H9 (cell line): ENCODE measurements at regions not wholly inside any gene's neighbourhood (a gene's known extent, or its start where the extent isn't known, plus 50 kb on each side); places are given as distances from the start of the nearest gene placed in this dataset.

ENCODE experiments used
- DNase-seq: peaks from one replicate; pipeline ENCODE4 v3.0.0-alpha.2; 2017
- H2AFZ ChIP-seq: one replicate; pipeline ENCODE4 v1.6.1; 2013; ENCODE audit warnings: mild to moderate bottlenecking, low read length, control low read depth, moderate library complexity
- H2AK5ac ChIP-seq: 2 replicates; pipeline ENCODE4 v1.6.1; 2013; ENCODE audit warnings: low read length, control low read depth, mixed read lengths; ENCODE audit not compliant: insufficient read length
- H2BK120ac ChIP-seq: one replicate; pipeline ENCODE4 v1.6.1; 2013; ENCODE audit warnings: low read depth, mild to moderate bottlenecking, low read length, control low read depth, inconsistent platforms; ENCODE audit not compliant: poor library complexity, severe bottlenecking
- H2BK12ac ChIP-seq: 2 replicates; pipeline ENCODE4 v1.6.1; 2013; ENCODE audit warnings: low read length, control low read depth, mixed read lengths, low read depth; ENCODE audit not compliant: insufficient read length
- H2BK15ac ChIP-seq: 2 replicates; pipeline ENCODE4 v1.6.1; 2013; ENCODE audit warnings: low read depth, low read length, control low read depth
- H2BK20ac ChIP-seq: one replicate; pipeline ENCODE4 v1.6.1; 2013; ENCODE audit warnings: low read depth, mild to moderate bottlenecking, low read length, control low read depth, inconsistent platforms; ENCODE audit not compliant: poor library complexity, severe bottlenecking
- H2BK5ac ChIP-seq: 2 replicates; pipeline ENCODE4 v1.6.1; 2013; ENCODE audit warnings: low read length, control low read depth, mixed read lengths; ENCODE audit not compliant: insufficient read length
- H3K14ac ChIP-seq: 2 replicates; pipeline ENCODE4 v1.6.1; 2013; ENCODE audit warnings: low read length, control low read depth; ENCODE audit not compliant: insufficient read depth
- H3K18ac ChIP-seq: 2 replicates; pipeline ENCODE4 v1.6.1; 2013; ENCODE audit warnings: low read depth, mild to moderate bottlenecking, mixed read lengths, low read length, control low read depth; ENCODE audit not compliant: insufficient read length
- H3K23ac ChIP-seq: 2 replicates; pipeline ENCODE4 v1.6.1; 2013; ENCODE audit warnings: low read length, control low read depth, mixed read lengths, low read depth; ENCODE audit not compliant: insufficient read length
- H3K23me2 ChIP-seq: 2 replicates; pipeline ENCODE4 v1.6.1; 2013; ENCODE audit warnings: low read depth, mild to moderate bottlenecking, mixed read lengths, low read length, control low read depth; ENCODE audit not compliant: insufficient read length, poor library complexity, severe bottlenecking
- H3K27ac ChIP-seq: 2 replicates; pipeline ENCODE4 v1.5.1; 2013; ENCODE audit warnings: low read length, control low read depth, mixed read lengths, low read depth; ENCODE audit not compliant: insufficient read length
- H3K27me3 ChIP-seq: 2 replicates; pipeline ENCODE4 v1.6.1; 2013; ENCODE audit warnings: low read length, control low read depth, inconsistent platforms; ENCODE audit not compliant: insufficient read depth
- H3K4ac ChIP-seq: 2 replicates; pipeline ENCODE4 v1.6.1; 2013; ENCODE audit warnings: low read depth, mild to moderate bottlenecking, control low read depth, inconsistent platforms, low read length, moderate library complexity
- H3K4me1 ChIP-seq: 2 replicates; pipeline ENCODE4 v1.6.1; 2013; ENCODE audit warnings: low read length, control low read depth, inconsistent platforms; ENCODE audit not compliant: insufficient read depth
- H3K4me2 ChIP-seq: 2 replicates; pipeline ENCODE4 v1.6.1; 2013; ENCODE audit warnings: low read length, control low read depth, mixed read lengths; ENCODE audit not compliant: insufficient read length, insufficient read depth
- H3K56ac ChIP-seq: 2 replicates; pipeline ENCODE4 v1.6.1; 2013; ENCODE audit warnings: low read depth, mild to moderate bottlenecking, mixed read lengths, low read length, control low read depth; ENCODE audit not compliant: insufficient read length
- H3K79me1 ChIP-seq: 2 replicates; pipeline ENCODE4 v1.6.1; 2013; ENCODE audit warnings: low read depth, mild to moderate bottlenecking, moderate library complexity, low read length, control low read depth, inconsistent platforms; ENCODE audit not compliant: insufficient read depth, poor library complexity, severe bottlenecking
- H3K79me2 ChIP-seq: 2 replicates; pipeline ENCODE4 v1.6.1; 2013; ENCODE audit warnings: low read length, control low read depth, inconsistent platforms; ENCODE audit not compliant: insufficient read depth
- H3K9ac ChIP-seq: 2 replicates; pipeline ENCODE4 v1.6.1; 2013; ENCODE audit warnings: low read length, control low read depth, mixed read lengths; ENCODE audit not compliant: insufficient read length; ENCODE audit errors: extremely low read depth
- H3K9me3 ChIP-seq: one replicate; pipeline ENCODE4 v1.6.1; 2013; ENCODE audit warnings: low read depth, low read length, inconsistent platforms; ENCODE audit not compliant: control insufficient read depth
- H3T11ph ChIP-seq: one replicate; pipeline ENCODE4 v1.6.1; 2013; ENCODE audit warnings: mild to moderate bottlenecking, low read length, control low read depth, inconsistent platforms
- H4K20me1 ChIP-seq: one replicate; pipeline ENCODE4 v1.6.1; 2013; ENCODE audit not compliant: control insufficient read depth, insufficient read length, insufficient read depth
- H4K5ac ChIP-seq: 2 replicates; pipeline ENCODE4 v1.6.1; 2013; ENCODE audit warnings: low read depth, mild to moderate bottlenecking, mixed read lengths, low read length, control low read depth; ENCODE audit not compliant: insufficient read length
- H4K8ac ChIP-seq: replicated peaks from 2 replicates; pipeline ENCODE4 v1.6.1; 2013; ENCODE audit warnings: low read length, control low read depth, mixed read lengths, low read depth; ENCODE audit not compliant: insufficient read length
- H4K91ac ChIP-seq: 2 replicates; pipeline ENCODE4 v1.6.1; 2013; ENCODE audit warnings: low read depth, mild to moderate bottlenecking, moderate library complexity, mixed read lengths, low read length, control low read depth; ENCODE audit not compliant: insufficient read length
- H3K27ac Mint-ChIP-seq, 3 experiments: 2 replicates in 2 of 3; 3 replicates in 1 of 3; pipeline ENCODE4 v1.8.0; 2020 to 2021; ENCODE audit warnings: mixed read lengths in 3 of 3, mild to moderate bottlenecking in 1 of 3, moderate library complexity in 1 of 3
- H3K27me3 Mint-ChIP-seq: 2 replicates; pipeline ENCODE4 v1.8.0; 2021; ENCODE audit warnings: low read depth, mild to moderate bottlenecking, moderate library complexity, mixed read lengths
- H3K36me3 Mint-ChIP-seq, 3 experiments: 2 replicates in 2 of 3; 3 replicates in 1 of 3; pipeline ENCODE4 v1.8.0; 2020 to 2021; ENCODE audit warnings: low read depth in 3 of 3, mixed read lengths in 3 of 3; ENCODE audit not compliant: insufficient read depth in 1 of 3
- H3K4me1 Mint-ChIP-seq, 2 experiments: 2 replicates each; pipeline ENCODE4 v1.8.0; 2020; ENCODE audit warnings: mixed read lengths in 2 of 2
- H3K4me3 Mint-ChIP-seq, 2 experiments: 2 replicates in 1 of 2; 3 replicates in 1 of 2; pipeline ENCODE4 v1.8.0; 2020 to 2021; ENCODE audit warnings: mild to moderate bottlenecking in 2 of 2, mixed read lengths in 2 of 2, moderate library complexity in 1 of 2
- H3K9me3 Mint-ChIP-seq, 2 experiments: 2 replicates in 1 of 2; 3 replicates in 1 of 2; pipeline ENCODE4 v1.8.0; 2020; ENCODE audit warnings: mild to moderate bottlenecking in 2 of 2, mixed read lengths in 2 of 2, moderate library complexity in 1 of 2
- WGBS: extraction: QIAGEN DNeasy Blood & Tissue Kit; methylation state at CpG from one replicate; pipeline ENCODE4 v1.1.7; 2013; ENCODE audit warnings: missing lambda C conversion rate, low lambda C conversion rate, mixed read lengths; ENCODE audit not compliant: insufficient read length; ENCODE audit errors: extremely low coverage; 5-methylcytosine and 5-hydroxymethylcytosine counted together
- TF ChIP-seq, protein P1 (sequence below): fragments of 200-600 bp; sonication (generic); conservative IDR thresholded peaks from 3 replicates; pipeline ENCODE4 v1.8.0; 2021; ENCODE audit warnings: antibody characterized with exemption, mild to moderate bottlenecking

DNA sequence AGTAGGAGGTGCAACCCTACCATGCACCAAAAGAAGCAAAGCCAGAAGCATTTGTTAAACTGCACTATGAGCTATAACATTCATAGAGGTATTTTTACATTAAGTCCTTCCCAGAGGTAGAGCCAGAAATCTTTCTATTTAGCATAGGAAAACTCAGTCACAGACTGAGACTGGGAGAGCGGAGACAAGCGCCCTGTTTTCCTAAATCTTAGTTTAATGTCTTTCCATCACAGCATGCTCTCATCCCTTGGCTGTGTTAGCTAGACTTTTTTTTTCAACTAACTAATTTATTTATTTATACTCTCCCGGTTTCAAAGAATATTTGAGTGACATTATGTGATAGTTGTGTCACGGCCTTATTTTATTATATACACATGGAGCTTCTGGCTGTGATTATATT, 304.1 kb downstream of the LMX1A start:
- no peaks in the 10 kb centered on the region for H3K79me2 ChIP-seq
- no peak overlapping the region for H2BK5ac ChIP-seq
- peaks cover 0 to 2% (median 0%) of the 10 kb centered on the region in 3 experiments; a peak in 2 of 7 replicates for H3K36me3 Mint-ChIP-seq
- H4K91ac ChIP-seq = no peak overlapping the region
- H3K4me1 Mint-ChIP-seq = peaks cover 20 to 34% of the 10 kb centered on the region in 2 experiments
- no peaks in the 10 kb centered on the region for H3K9me3 ChIP-seq
- no peak overlapping the region for H3K4me3 Mint-ChIP-seq
- H2BK120ac ChIP-seq = no peak overlapping the region
- H3K4me2 ChIP-seq = no peak overlapping the region
- no peak overlapping the region for H3K4ac ChIP-seq
- no peak overlapping the region for H2BK12ac ChIP-seq
- no peak overlapping the region for H3K27ac Mint-ChIP-seq
- H3K27me3 ChIP-seq = no peaks in the 10 kb centered on the region
- H2BK15ac ChIP-seq = no peak overlapping the region
- H3T11ph ChIP-seq = no peak overlapping the region
- no peak overlapping the region for H3K23ac ChIP-seq
- no peak overlapping the region for H3K14ac ChIP-seq
- H3K23me2 ChIP-seq = no peaks in the 10 kb centered on the region
- H4K20me1 ChIP-seq = no peaks in the 10 kb centered on the region
- no peak for DNase-seq
- H3K27me3 Mint-ChIP-seq = peaks cover 5% of the 10 kb centered on the region
- H4K5ac ChIP-seq = no peak overlapping the region
- H3K79me1 ChIP-seq = no peaks in the 10 kb centered on the region
- no peaks in the 10 kb centered on the region; a peak in 1 of 5 replicates for H3K9me3 Mint-ChIP-seq
- H2BK20ac ChIP-seq = no peak overlapping the region
- no peak overlapping the region for H3K9ac ChIP-seq
- H2AFZ ChIP-seq = no peak overlapping the region
- no CpG with 5 or more reads among the region's 4 CpGs for WGBS
- TF ChIP-seq, protein P1, sequence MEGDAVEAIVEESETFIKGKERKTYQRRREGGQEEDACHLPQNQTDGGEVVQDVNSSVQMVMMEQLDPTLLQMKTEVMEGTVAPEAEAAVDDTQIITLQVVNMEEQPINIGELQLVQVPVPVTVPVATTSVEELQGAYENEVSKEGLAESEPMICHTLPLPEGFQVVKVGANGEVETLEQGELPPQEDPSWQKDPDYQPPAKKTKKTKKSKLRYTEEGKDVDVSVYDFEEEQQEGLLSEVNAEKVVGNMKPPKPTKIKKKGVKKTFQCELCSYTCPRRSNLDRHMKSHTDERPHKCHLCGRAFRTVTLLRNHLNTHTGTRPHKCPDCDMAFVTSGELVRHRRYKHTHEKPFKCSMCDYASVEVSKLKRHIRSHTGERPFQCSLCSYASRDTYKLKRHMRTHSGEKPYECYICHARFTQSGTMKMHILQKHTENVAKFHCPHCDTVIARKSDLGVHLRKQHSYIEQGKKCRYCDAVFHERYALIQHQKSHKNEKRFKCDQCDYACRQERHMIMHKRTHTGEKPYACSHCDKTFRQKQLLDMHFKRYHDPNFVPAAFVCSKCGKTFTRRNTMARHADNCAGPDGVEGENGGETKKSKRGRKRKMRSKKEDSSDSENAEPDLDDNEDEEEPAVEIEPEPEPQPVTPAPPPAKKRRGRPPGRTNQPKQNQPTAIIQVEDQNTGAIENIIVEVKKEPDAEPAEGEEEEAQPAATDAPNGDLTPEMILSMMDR = no peak
- no peak overlapping the region for H3K18ac ChIP-seq
- H3K27ac ChIP-seq = no peak overlapping the region
- H4K8ac ChIP-seq = no peak overlapping the region
- H3K4me1 ChIP-seq = peaks cover 2% of the 10 kb centered on the region; the same call in 1 of the 2 replicates
- no peak overlapping the region for H3K56ac ChIP-seq
- H2AK5ac ChIP-seq = no peak overlapping the region
